Lower leg skin (tissue), 3 donors: ENCODE measurements at regions not wholly inside any gene's neighbourhood (a gene's known extent, or its start where the extent isn't known, plus 50 kb on each side); places are given as distances from the start of the nearest gene placed in this dataset.

Source experiments
- CTCF ChIP-seq, 3 donors: fragments of 450-650 bp; IDR thresholded peaks; one replicate each; pipeline ENCODE4 v1.5.1; 2016; ENCODE audit warnings: antibody characterized with exemption in 3 of 3, mild to moderate bottlenecking in 3 of 3, moderate library complexity in 2 of 3
- POLR2A ChIP-seq, 2 donors: fragments of 450-650 bp; IDR thresholded peaks; one replicate each; pipeline ENCODE4 v1.6.1; 2016 to 2017; ENCODE audit warnings: antibody characterized with exemption in 2 of 2, mild to moderate bottlenecking in 1 of 2, moderate library complexity in 1 of 2

GRCh38 chr10:78555128-78555527 is 513.6 kb upstream of the ZMIZ1 start:
- TF ChIP-seq CTCF (IDR thresholded peaks at IDR 0.05), result no peak
- TF ChIP-seq POLR2A (IDR thresholded peaks at IDR 0.05), result no peak
